Endothelial cell of umbilical vein (primary cell): ENCODE measurements at regions not wholly inside any gene's neighbourhood (a gene's known extent, or its start where the extent isn't known, plus 50 kb on each side); places are given as distances from the start of the nearest gene placed in this dataset.

Source experiments
- BruUV-seq: library from RNA; stranded (reverse); fragments of 400-500 nt; replicated peaks from 2 replicates; lab custom pipeline; 2021; lab: Mats Ljungman, UMichigan
- CTCF ChIA-PET: fragments of 300-600, 350-600 bp; sonication (Branson Sonifier 250); formaldehyde crosslinking; loops from one replicate; lab custom pipeline; 2021; ENCODE audit warnings: antibody characterized with exemption, inconsistent platforms; lab: Charles Lee
- POLR2A ChIA-PET: fragments of 300-600, 350-600 bp; sonication (Branson Sonifier 250); formaldehyde crosslinking; loops from one replicate; lab custom pipeline; 2021; ENCODE audit warnings: antibody characterized with exemption, inconsistent platforms; lab: Charles Lee
- DNase-seq: peaks from one replicate; pipeline ENCODE4 v3.0.0-alpha.2; 2011; ENCODE audit warnings: low read depth, low spot score
- FAIRE-seq: peaks from 2 replicates; lab custom pipeline; 2011; peaks lifted over from hg19 to GRCh38; lab: Jason Lieb, UNC
- H2AFZ ChIP-seq: 2 replicates; pipeline ENCODE4 v1.6.0; 2012; ENCODE audit warnings: low read depth, low read length, control low read depth, inconsistent platforms
- H3K27ac ChIP-seq: 2 replicates; pipeline ENCODE4 v1.5.1; 2011; ENCODE audit warnings: low read depth, mild to moderate bottlenecking, control low read depth, low read length, moderate library complexity; ENCODE audit not compliant: insufficient read depth
- H3K27me3 ChIP-seq, 2 experiments: 2 replicates each; pipeline versions ENCODE4 v1.6.0 to v1.6.1; 2011; ENCODE audit warnings: low read length in 2 of 2, mixed read lengths in 1 of 2; ENCODE audit not compliant: control insufficient read depth in 2 of 2, insufficient read depth in 2 of 2
- H3K36me3 ChIP-seq, 2 experiments: 2 replicates in 1 of 2; 3 replicates in 1 of 2; pipeline ENCODE4 v1.5.1; 2011; ENCODE audit warnings: low read length in 2 of 2, mild to moderate bottlenecking in 1 of 2, moderate library complexity in 1 of 2; ENCODE audit not compliant: control insufficient read depth in 2 of 2, insufficient read depth in 2 of 2; ENCODE audit errors: extremely low read depth in 1 of 2
- H3K4me1 ChIP-seq: 3 replicates; pipeline ENCODE4 v1.5.1; 2011; ENCODE audit warnings: mild to moderate bottlenecking, low read length; ENCODE audit not compliant: control insufficient read depth, insufficient read depth; ENCODE audit errors: extremely low read depth
- H3K4me2 ChIP-seq: 2 replicates; pipeline ENCODE4 v1.6.1; 2011; ENCODE audit warnings: low read length, control low read depth, mixed read lengths; ENCODE audit not compliant: insufficient read depth
- H3K4me3 ChIP-seq, 3 experiments: fragments of 200-600 bp in 1 of 3; sonication (generic), shearing (Covaris generic) in 1 of 3; replicated peaks in 1 of 3; 2 replicates each; pipeline ENCODE4 v1.5.1; 2011 to 2016; ENCODE audit warnings: control low read depth in 3 of 3, low read length in 3 of 3, mild to moderate bottlenecking in 2 of 3, inconsistent platforms in 1 of 3, low read depth in 1 of 3, moderate library complexity in 1 of 3; ENCODE audit not compliant: insufficient read depth in 1 of 3
- H3K79me2 ChIP-seq: 2 replicates; pipeline ENCODE4 v1.6.0; 2012; ENCODE audit warnings: low read length, inconsistent platforms; ENCODE audit not compliant: control insufficient read depth, insufficient read depth
- H3K9ac ChIP-seq: replicated peaks from 2 replicates; pipeline ENCODE3; 2011; ENCODE audit warnings: low read length, control low read depth; ENCODE audit not compliant: insufficient read depth; ENCODE audit errors: extremely low read depth
- H3K9me1 ChIP-seq: replicated peaks from 3 replicates; pipeline ENCODE4 v1.6.0; 2011; ENCODE audit warnings: mild to moderate bottlenecking, low read length; ENCODE audit not compliant: control insufficient read depth, insufficient read depth; ENCODE audit errors: extremely low read depth
- H3K9me3 ChIP-seq: replicated peaks from 2 replicates; pipeline ENCODE4 v1.5.1; 2012; ENCODE audit warnings: low read length, inconsistent platforms; ENCODE audit not compliant: control insufficient read depth, insufficient read depth
- H4K20me1 ChIP-seq: replicated peaks from 2 replicates; pipeline ENCODE3; 2011; ENCODE audit warnings: mild to moderate bottlenecking, low read length; ENCODE audit not compliant: control insufficient read depth, insufficient read depth; ENCODE audit errors: extremely low read depth
- EZH2 ChIP-seq: IDR thresholded peaks from 2 replicates; pipeline ENCODE4 v1.6.1; 2012; ENCODE audit warnings: borderline replicate concordance, low read depth, mild to moderate bottlenecking, moderate library complexity, low read length, inconsistent platforms; ENCODE audit not compliant: severe bottlenecking
- FOS ChIP-seq: IDR thresholded peaks from 2 replicates; pipeline ENCODE4 v1.6.1; 2011; ENCODE audit warnings: mild to moderate bottlenecking, low read length, moderate library complexity, borderline replicate concordance; ENCODE audit not compliant: insufficient read depth
- GATA2 ChIP-seq: IDR thresholded peaks from 2 replicates; pipeline ENCODE4 v1.7.0; 2011; ENCODE audit warnings: low read depth, mild to moderate bottlenecking, moderate library complexity, mixed read lengths, low read length; ENCODE audit not compliant: insufficient read length, insufficient read depth
- JUN ChIP-seq: IDR thresholded peaks from 2 replicates; pipeline ENCODE4 v1.6.1; 2011; ENCODE audit warnings: borderline replicate concordance, low read depth; ENCODE audit not compliant: insufficient read length, insufficient read depth
- MYC ChIP-seq: IDR thresholded peaks from one replicate; pipeline ENCODE4 v1.6.1; 2011; ENCODE audit warnings: mild to moderate bottlenecking, low read depth, low read length
- POLR2A ChIP-seq: IDR thresholded peaks from 2 replicates; pipeline ENCODE4 v1.6.1; 2012; ENCODE audit warnings: low read depth, mild to moderate bottlenecking, control low read depth, low read length
- POLR2AphosphoS5 ChIP-seq: IDR thresholded peaks from 2 replicates; pipeline ENCODE4 v1.6.1; 2012; ENCODE audit warnings: low read depth, mild to moderate bottlenecking, control low read depth, low read length, moderate library complexity; ENCODE audit not compliant: insufficient read depth
- dilution Hi-C: fragments of 300-500 bp; cut with MboI; formaldehyde crosslinking; loops from one replicate; pipeline ENCODE4 v1.15.0; 2019; ENCODE audit warnings: low sequenced_read_pairs; ENCODE audit not compliant: extremely low pct_ligation_motif_present
- intact Hi-C: fragments of 100-400 bp; cut with micrococcal nuclease; formaldehyde crosslinking; loops from one replicate; pipeline ENCODE4 v1.10.0; 2022
- TF ChIP-seq, protein P1 (sequence below), 2 donors: IDR thresholded peaks; 1 replicate in 1 of 2; 2 replicates in 1 of 2; pipeline ENCODE4 v1.5.1; 2011; ENCODE audit warnings: low read length in 2 of 2, mild to moderate bottlenecking in 2 of 2, moderate library complexity in 2 of 2, control low read depth in 1 of 2, inconsistent platforms in 1 of 2, low read depth in 1 of 2; ENCODE audit not compliant: insufficient read depth in 1 of 2; ENCODE audit errors: extremely low read depth in 1 of 2
- TF ChIP-seq, protein P2 (sequence below): IDR thresholded peaks from 2 replicates; pipeline ENCODE4 v1.6.1; 2011; ENCODE audit not compliant: insufficient read depth, insufficient read length

DNA sequence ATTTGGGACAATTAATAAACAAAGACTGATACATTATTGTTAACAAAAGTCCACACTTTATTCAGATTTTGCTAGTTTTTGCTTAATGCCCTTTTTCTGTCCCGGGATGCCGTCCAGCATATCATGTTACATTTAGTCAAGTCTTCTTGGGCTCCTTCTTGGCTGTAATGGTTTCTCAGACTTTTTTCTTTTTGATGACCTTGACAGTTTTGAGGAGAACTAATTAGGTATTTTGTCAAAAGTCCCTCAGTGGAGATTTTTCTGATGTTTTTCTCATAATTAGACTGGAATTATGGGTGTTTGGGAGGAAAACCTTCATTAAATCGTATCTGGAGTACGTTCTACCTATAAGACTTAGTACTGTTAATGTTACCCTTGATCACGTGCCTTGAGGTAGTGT, 177.2 kb downstream of the MCHR2 start:
- Histone ChIP-seq H3K27me3 (no peaks in the 10 kb centered on the region), H3K27ac (no peak overlapping the region), H3K4me3 (no peak overlapping the region), H3K9me1 (no peaks in the 10 kb centered on the region), H3K4me1 (no peaks in the 10 kb centered on the region), H3K36me3 (no peaks in the 10 kb centered on the region), H3K9ac (no peak overlapping the region), H3K9me3 (no peaks in the 10 kb centered on the region), H4K20me1 (no peaks in the 10 kb centered on the region), H2AFZ (no peak overlapping the region), H3K79me2 (no peaks in the 10 kb centered on the region), H3K4me2 (no peak overlapping the region)
- ChIA-PET CTCF (no interaction called here), POLR2A (no interaction called here)
- dilution Hi-C loops (no loop called here), intact Hi-C loops (no loop called here)
- BruUV-seq = no TSS peak
- DNase-seq (no peak), FAIRE-seq (no peak)
- TF ChIP-seq EZH2 = no peak
- TF ChIP-seq JUN = no peak

DNA sequence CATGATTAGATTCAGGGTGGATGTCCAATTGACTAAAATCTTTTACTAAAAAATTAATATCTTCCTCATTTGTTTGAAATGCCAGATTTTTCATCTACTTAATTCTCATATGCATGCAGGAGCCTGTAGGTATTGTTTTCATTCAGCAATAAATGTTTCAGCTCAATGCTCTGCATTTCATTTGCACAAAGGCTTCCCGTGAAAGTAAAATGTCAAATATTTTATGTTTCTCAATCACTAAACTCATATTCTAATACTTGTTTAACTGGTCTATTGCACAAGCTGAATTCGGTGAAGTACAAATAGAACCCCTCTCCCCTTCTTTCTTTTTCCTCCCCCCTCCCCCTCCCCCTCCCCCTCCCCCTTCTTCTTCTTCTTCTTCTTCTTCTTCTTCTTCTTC, 175.9 kb downstream of the MCHR2 start:
- FAIRE-seq = no peak
- POLR2A ChIA-PET = no interaction called here
- no peaks in the 10 kb centered on the region for H3K9me3 ChIP-seq
- no peak for DNase-seq
- H3K27me3 ChIP-seq = peaks cover 0 to 3% of the 10 kb centered on the region in 2 experiments
- intact Hi-C loops = no loop called here
- H3K9me1 ChIP-seq = no peaks in the 10 kb centered on the region
- no TSS peak for BruUV-seq
- H3K36me3 ChIP-seq = no peaks in the 10 kb centered on the region
- no peaks in the 10 kb centered on the region for H3K4me1 ChIP-seq
- H3K27ac ChIP-seq = no peak overlapping the region
- H3K4me2 ChIP-seq = no peak overlapping the region
- H4K20me1 ChIP-seq = no peaks in the 10 kb centered on the region
- no peak overlapping the region for H3K9ac ChIP-seq
- dilution Hi-C loops = no loop called here
- H3K79me2 ChIP-seq = no peaks in the 10 kb centered on the region
- no peak overlapping the region for H3K4me3 ChIP-seq
- CTCF ChIA-PET = no interaction called here
- TF ChIP-seq, protein P1, sequence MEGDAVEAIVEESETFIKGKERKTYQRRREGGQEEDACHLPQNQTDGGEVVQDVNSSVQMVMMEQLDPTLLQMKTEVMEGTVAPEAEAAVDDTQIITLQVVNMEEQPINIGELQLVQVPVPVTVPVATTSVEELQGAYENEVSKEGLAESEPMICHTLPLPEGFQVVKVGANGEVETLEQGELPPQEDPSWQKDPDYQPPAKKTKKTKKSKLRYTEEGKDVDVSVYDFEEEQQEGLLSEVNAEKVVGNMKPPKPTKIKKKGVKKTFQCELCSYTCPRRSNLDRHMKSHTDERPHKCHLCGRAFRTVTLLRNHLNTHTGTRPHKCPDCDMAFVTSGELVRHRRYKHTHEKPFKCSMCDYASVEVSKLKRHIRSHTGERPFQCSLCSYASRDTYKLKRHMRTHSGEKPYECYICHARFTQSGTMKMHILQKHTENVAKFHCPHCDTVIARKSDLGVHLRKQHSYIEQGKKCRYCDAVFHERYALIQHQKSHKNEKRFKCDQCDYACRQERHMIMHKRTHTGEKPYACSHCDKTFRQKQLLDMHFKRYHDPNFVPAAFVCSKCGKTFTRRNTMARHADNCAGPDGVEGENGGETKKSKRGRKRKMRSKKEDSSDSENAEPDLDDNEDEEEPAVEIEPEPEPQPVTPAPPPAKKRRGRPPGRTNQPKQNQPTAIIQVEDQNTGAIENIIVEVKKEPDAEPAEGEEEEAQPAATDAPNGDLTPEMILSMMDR (IDR thresholded peaks at IDR 0.05; ENCODE audit: extremely low read depth in 1 of 2, insufficient read depth in 1 of 2, low read depth in 1 of 2, low read length in 2 of 2) = no peak
- TF ChIP-seq MYC (no peak), POLR2AphosphoS5 (no peak), GATA2 (no peak), EZH2 (no peak), JUN (no peak), FOS (no peak), POLR2A (no peak)
- TF ChIP-seq, protein P2, sequence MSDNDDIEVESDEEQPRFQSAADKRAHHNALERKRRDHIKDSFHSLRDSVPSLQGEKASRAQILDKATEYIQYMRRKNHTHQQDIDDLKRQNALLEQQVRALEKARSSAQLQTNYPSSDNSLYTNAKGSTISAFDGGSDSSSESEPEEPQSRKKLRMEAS = no peak
- no peak overlapping the region for H2AFZ ChIP-seq
